ENCODE measurements at regions not wholly inside any gene's neighbourhood (a gene's known extent, or its start where the extent isn't known, plus 50 kb on each side); places are given as distances from the start of the nearest gene placed in this dataset.

- Mint-ChIP-seq H3K4me1 (no peaks in the 10 kb centered on the region), H3K4me3 (no peak overlapping the region), H3K9me3 (peaks cover 13% of the 10 kb centered on the region), H3K27me3 (no peaks in the 10 kb centered on the region), H3K36me3 (ENCODE audit: low read depth) (no peaks in the 10 kb centered on the region), H3K27ac (no peak overlapping the region)
- intact Hi-C loops (cut with micrococcal nuclease) = no loop called here
- TF ChIP-seq, protein P1, sequence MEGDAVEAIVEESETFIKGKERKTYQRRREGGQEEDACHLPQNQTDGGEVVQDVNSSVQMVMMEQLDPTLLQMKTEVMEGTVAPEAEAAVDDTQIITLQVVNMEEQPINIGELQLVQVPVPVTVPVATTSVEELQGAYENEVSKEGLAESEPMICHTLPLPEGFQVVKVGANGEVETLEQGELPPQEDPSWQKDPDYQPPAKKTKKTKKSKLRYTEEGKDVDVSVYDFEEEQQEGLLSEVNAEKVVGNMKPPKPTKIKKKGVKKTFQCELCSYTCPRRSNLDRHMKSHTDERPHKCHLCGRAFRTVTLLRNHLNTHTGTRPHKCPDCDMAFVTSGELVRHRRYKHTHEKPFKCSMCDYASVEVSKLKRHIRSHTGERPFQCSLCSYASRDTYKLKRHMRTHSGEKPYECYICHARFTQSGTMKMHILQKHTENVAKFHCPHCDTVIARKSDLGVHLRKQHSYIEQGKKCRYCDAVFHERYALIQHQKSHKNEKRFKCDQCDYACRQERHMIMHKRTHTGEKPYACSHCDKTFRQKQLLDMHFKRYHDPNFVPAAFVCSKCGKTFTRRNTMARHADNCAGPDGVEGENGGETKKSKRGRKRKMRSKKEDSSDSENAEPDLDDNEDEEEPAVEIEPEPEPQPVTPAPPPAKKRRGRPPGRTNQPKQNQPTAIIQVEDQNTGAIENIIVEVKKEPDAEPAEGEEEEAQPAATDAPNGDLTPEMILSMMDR (IDR thresholded peaks at IDR 0.05) = no peak
- POLR2A ChIA-PET = no interaction called here
- CTCF ChIA-PET = no interaction called here
- no peak for ATAC-seq (ENCODE audit: low read depth)
- DNase-seq = no peak
These were observed 179.9 kb upstream of the TBX3 start for GRCh38 chr12:114863911-114864310.

GRCh38 chr12:114860969-114861368 lies 177.0 kb upstream of the TBX3 start:
- CTCF ChIA-PET = no interaction called here
- Mint-ChIP-seq H3K27ac (no peak overlapping the region), H3K4me3 (no peak overlapping the region), H3K4me1 (no peaks in the 10 kb centered on the region), H3K36me3 (ENCODE audit: low read depth) (no peaks in the 10 kb centered on the region), H3K9me3 (peaks cover 13% of the 10 kb centered on the region), H3K27me3 (no peaks in the 10 kb centered on the region)
- intact Hi-C loops (cut with micrococcal nuclease) = no loop called here
- no peak for DNase-seq
- TF ChIP-seq, protein P1 (IDR thresholded peaks at IDR 0.05) = no peak
- ATAC-seq (ENCODE audit: low read depth) = no peak
- POLR2A ChIA-PET = no interaction called here

GRCh38 chr12:114858388-114859146 lies 174.6 kb upstream of the TBX3 start:
- Mint-ChIP-seq H3K4me3 (no peak overlapping the region), H3K4me1 (no peaks in the 10 kb centered on the region), H3K27me3 (no peaks in the 10 kb centered on the region), H3K36me3 (ENCODE audit: low read depth) (no peaks in the 10 kb centered on the region), H3K9me3 (peaks cover 17% of the 10 kb centered on the region), H3K27ac (no peak overlapping the region)
- CTCF ChIA-PET = no interaction called here
- DNase-seq = no peak
- POLR2A ChIA-PET = no interaction called here
- TF ChIP-seq, protein P1 (IDR thresholded peaks at IDR 0.05) = no peak
- no peak for ATAC-seq (ENCODE audit: low read depth)
- intact Hi-C loops (cut with micrococcal nuclease) = no loop called here

DNA sequence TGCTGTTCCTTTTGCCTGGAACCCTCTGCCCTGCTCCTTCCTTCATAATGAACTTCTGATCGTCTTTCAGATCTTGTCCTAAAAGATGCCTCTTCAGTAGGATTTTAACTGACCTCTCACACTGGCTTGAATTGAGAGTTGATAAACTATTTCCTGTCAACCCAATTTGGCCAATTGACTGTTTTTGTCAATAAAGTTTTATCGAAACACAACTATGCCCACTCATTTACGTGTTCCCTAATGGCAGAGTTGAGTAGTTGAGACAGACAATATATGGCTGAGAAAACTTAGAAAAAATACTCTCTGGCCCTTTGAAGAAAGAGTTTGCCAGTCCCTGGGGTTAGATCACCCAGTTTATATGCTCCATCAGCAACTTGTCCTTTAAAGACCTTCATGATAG lies 171.7 kb upstream of the TBX3 start:
- intact Hi-C loops (cut with micrococcal nuclease) = no loop called here
- Mint-ChIP-seq H3K4me3 (no peak overlapping the region), H3K36me3 (ENCODE audit: low read depth) (no peaks in the 10 kb centered on the region), H3K4me1 (no peaks in the 10 kb centered on the region), H3K9me3 (peaks cover 6% of the 10 kb centered on the region), H3K27me3 (no peaks in the 10 kb centered on the region), H3K27ac (no peak overlapping the region)
- POLR2A ChIA-PET = no interaction called here
- no peak for DNase-seq
- CTCF ChIA-PET = no interaction called here
- no peak for ATAC-seq (ENCODE audit: low read depth)
- TF ChIP-seq, protein P1 (IDR thresholded peaks at IDR 0.05) = no peak

- H3K27ac Mint-ChIP-seq = no peak overlapping the region
- intact Hi-C loops (cut with micrococcal nuclease) = no loop called here
- POLR2A ChIA-PET = no interaction called here
- H3K9me3 Mint-ChIP-seq = peaks cover 4% of the 10 kb centered on the region
- no peaks in the 10 kb centered on the region for H3K36me3 Mint-ChIP-seq (ENCODE audit: low read depth)
- no peak overlapping the region for H3K4me3 Mint-ChIP-seq
- TF ChIP-seq, protein P1 (IDR thresholded peaks at IDR 0.05) = no peak
- no peaks in the 10 kb centered on the region for H3K4me1 Mint-ChIP-seq
- CTCF ChIA-PET = no interaction called here
- H3K27me3 Mint-ChIP-seq = no peaks in the 10 kb centered on the region
- DNase-seq (no peak), ATAC-seq (ENCODE audit: low read depth) (no peak)
These were observed 169.1 kb upstream of the TBX3 start for GRCh38 chr12:114852976-114853529.

Data from activated B cell treated with CpG ODN at 0.5 μM for 24 hours (primary cell).